Panc1 (cell line): ENCODE measurements at regions not wholly inside any gene's neighbourhood (a gene's known extent, or its start where the extent isn't known, plus 50 kb on each side); places are given as distances from the start of the nearest gene placed in this dataset.

Experiments used
- ATAC-seq: fragments of 200-7000 bp; cut with Tn5 transposase; 2 replicates; pipeline ENCODE4 v1.9.1; 2020; ENCODE audit warnings: mild to moderate bottlenecking, moderate library complexity
- BruUV-seq: library from RNA; stranded (reverse); fragments of 400-500 nt; replicated peaks from 2 replicates; lab custom pipeline; 2021; lab: Mats Ljungman, UMichigan
- CTCF ChIA-PET: fragments of 300-600 bp; sonication (Branson Sonifier 250); formaldehyde crosslinking; loops from one replicate; lab custom pipeline; 2022; ENCODE audit warnings: antibody characterized with exemption; lab: Charles Lee
- POLR2A ChIA-PET: fragments of 300-600 bp; sonication (Branson Sonifier 250); formaldehyde crosslinking; loops from one replicate; lab custom pipeline; 2022; ENCODE audit warnings: antibody characterized with exemption; lab: Charles Lee
- DNase-seq: peaks from one replicate; pipeline ENCODE4 v3.0.0-alpha.2; 2010; ENCODE audit warnings: low read depth, low spot score
- H3K27ac ChIP-seq: 2 replicates; pipeline ENCODE4 v1.5.1; 2011; ENCODE audit warnings: mild to moderate bottlenecking, low read length, inconsistent platforms
- H3K27me3 ChIP-seq: fragments of 200-500 bp; sonication (Bioruptor generic); 2 replicates; pipeline ENCODE4 v1.6.0; 2014; ENCODE audit warnings: low read length, inconsistent platforms; ENCODE audit not compliant: control insufficient read depth, insufficient read depth
- H3K36me3 ChIP-seq: fragments of 200-500 bp; sonication (Bioruptor generic); 2 replicates; pipeline ENCODE4 v1.5.1; 2014; ENCODE audit warnings: inconsistent platforms, mild to moderate bottlenecking, low read length, moderate library complexity; ENCODE audit not compliant: control insufficient read depth, insufficient read depth
- H3K4me1 ChIP-seq: 2 replicates; pipeline ENCODE4 v1.5.1; 2011; ENCODE audit warnings: inconsistent platforms, mild to moderate bottlenecking, low read length, moderate library complexity; ENCODE audit not compliant: control insufficient read depth, insufficient read depth
- H3K4me3 ChIP-seq, 2 experiments: 2 replicates each; pipeline ENCODE4 v1.5.1; 2011 to 2012; ENCODE audit warnings: low read depth in 2 of 2, low read length in 2 of 2, mild to moderate bottlenecking in 2 of 2, inconsistent platforms in 1 of 2, moderate library complexity in 1 of 2
- H3K9me3 ChIP-seq: fragments of 200-500 bp; sonication (Bioruptor generic); 2 replicates; pipeline ENCODE4 v1.5.1; 2014; ENCODE audit warnings: low read depth, mild to moderate bottlenecking, inconsistent platforms, low read length, moderate library complexity; ENCODE audit not compliant: control insufficient read depth, insufficient read depth
- POLR2AphosphoS5 ChIP-seq: IDR thresholded peaks from 2 replicates; pipeline ENCODE4 v1.6.1; 2012; ENCODE audit warnings: mild to moderate bottlenecking, low read depth, low read length, moderate library complexity
- SIN3A ChIP-seq: IDR thresholded peaks from 2 replicates; pipeline ENCODE4 v1.6.1; 2012; ENCODE audit warnings: low read depth, mild to moderate bottlenecking, low read length, moderate library complexity, borderline replicate concordance; ENCODE audit not compliant: insufficient read depth
- TCF7L2 ChIP-seq: IDR thresholded peaks from 2 replicates; pipeline ENCODE4 v1.6.1; 2011; ENCODE audit warnings: mild to moderate bottlenecking, low read depth, low read length, inconsistent platforms
- in situ Hi-C: cut with HindIII; loops from 2 replicates; pipeline ENCODE4 v1.10.0; 2016; ENCODE audit warnings: low sequenced_read_pairs, low pct_unique_long_range_greater_than_20kb
- intact Hi-C: fragments of 100-400 bp; cut with micrococcal nuclease; formaldehyde crosslinking; loops from one replicate; pipeline ENCODE4 v1.10.0; 2022; ENCODE audit not compliant: unreplicated experiment
- TF ChIP-seq, protein P1 (sequence below): fragments of 450-650 bp; IDR thresholded peaks from 2 replicates; pipeline ENCODE4 v1.5.1; 2017; ENCODE audit warnings: mild to moderate bottlenecking
- TF ChIP-seq, protein P2 (sequence below), 2 experiments: IDR thresholded peaks; 2 replicates each; pipeline ENCODE4 v1.6.1; 2011 to 2012; ENCODE audit warnings: low read depth in 2 of 2, control low read depth in 1 of 2, low read length in 1 of 2, mild to moderate bottlenecking in 1 of 2, moderate library complexity in 1 of 2; ENCODE audit not compliant: insufficient read depth in 1 of 2

DNA sequence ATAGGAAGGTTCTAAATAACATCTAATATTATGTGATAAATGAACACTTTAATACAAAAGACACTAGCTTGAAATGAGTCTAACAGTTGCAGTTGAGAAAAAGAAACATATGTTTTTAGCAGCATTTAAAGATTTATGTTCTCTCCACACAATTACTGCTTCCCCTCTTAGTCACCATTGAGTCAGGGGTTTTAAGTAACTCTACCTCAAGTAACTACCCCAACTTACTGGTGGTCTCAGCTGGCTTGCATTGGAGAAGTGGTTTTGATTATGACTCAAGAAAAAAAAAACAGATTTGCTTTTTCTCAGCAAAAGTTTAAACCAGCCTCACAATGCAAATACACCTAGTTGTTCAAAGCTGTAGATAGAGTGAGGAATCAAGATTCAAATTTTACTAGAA lies 1216.5 kb upstream of the CDH9 start:
- H3K27me3 ChIP-seq = no peaks in the 10 kb centered on the region
- no TSS peak for BruUV-seq
- no peak overlapping the region for H3K4me3 ChIP-seq
- no peaks in the 10 kb centered on the region for H3K4me1 ChIP-seq
- ChIA-PET CTCF (no interaction called here), POLR2A (no interaction called here)
- in situ Hi-C loops = no loop called here
- TF ChIP-seq TCF7L2 (no peak), SIN3A (no peak), POLR2AphosphoS5 (no peak)
- TF ChIP-seq, protein P1, sequence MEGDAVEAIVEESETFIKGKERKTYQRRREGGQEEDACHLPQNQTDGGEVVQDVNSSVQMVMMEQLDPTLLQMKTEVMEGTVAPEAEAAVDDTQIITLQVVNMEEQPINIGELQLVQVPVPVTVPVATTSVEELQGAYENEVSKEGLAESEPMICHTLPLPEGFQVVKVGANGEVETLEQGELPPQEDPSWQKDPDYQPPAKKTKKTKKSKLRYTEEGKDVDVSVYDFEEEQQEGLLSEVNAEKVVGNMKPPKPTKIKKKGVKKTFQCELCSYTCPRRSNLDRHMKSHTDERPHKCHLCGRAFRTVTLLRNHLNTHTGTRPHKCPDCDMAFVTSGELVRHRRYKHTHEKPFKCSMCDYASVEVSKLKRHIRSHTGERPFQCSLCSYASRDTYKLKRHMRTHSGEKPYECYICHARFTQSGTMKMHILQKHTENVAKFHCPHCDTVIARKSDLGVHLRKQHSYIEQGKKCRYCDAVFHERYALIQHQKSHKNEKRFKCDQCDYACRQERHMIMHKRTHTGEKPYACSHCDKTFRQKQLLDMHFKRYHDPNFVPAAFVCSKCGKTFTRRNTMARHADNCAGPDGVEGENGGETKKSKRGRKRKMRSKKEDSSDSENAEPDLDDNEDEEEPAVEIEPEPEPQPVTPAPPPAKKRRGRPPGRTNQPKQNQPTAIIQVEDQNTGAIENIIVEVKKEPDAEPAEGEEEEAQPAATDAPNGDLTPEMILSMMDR = no peak
- TF ChIP-seq, protein P2, sequence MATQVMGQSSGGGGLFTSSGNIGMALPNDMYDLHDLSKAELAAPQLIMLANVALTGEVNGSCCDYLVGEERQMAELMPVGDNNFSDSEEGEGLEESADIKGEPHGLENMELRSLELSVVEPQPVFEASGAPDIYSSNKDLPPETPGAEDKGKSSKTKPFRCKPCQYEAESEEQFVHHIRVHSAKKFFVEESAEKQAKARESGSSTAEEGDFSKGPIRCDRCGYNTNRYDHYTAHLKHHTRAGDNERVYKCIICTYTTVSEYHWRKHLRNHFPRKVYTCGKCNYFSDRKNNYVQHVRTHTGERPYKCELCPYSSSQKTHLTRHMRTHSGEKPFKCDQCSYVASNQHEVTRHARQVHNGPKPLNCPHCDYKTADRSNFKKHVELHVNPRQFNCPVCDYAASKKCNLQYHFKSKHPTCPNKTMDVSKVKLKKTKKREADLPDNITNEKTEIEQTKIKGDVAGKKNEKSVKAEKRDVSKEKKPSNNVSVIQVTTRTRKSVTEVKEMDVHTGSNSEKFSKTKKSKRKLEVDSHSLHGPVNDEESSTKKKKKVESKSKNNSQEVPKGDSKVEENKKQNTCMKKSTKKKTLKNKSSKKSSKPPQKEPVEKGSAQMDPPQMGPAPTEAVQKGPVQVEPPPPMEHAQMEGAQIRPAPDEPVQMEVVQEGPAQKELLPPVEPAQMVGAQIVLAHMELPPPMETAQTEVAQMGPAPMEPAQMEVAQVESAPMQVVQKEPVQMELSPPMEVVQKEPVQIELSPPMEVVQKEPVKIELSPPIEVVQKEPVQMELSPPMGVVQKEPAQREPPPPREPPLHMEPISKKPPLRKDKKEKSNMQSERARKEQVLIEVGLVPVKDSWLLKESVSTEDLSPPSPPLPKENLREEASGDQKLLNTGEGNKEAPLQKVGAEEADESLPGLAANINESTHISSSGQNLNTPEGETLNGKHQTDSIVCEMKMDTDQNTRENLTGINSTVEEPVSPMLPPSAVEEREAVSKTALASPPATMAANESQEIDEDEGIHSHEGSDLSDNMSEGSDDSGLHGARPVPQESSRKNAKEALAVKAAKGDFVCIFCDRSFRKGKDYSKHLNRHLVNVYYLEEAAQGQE (IDR thresholded peaks at IDR 0.05; ENCODE audit: insufficient read depth in 1 of 2, low read depth in 2 of 2, low read length in 1 of 2) = no peak
- H3K9me3 ChIP-seq = no peaks in the 10 kb centered on the region
- H3K27ac ChIP-seq = no peak overlapping the region
- DNase-seq (no peak), ATAC-seq (no peak)
- H3K36me3 ChIP-seq = no peaks in the 10 kb centered on the region
- intact Hi-C loops = no loop called here

DNA sequence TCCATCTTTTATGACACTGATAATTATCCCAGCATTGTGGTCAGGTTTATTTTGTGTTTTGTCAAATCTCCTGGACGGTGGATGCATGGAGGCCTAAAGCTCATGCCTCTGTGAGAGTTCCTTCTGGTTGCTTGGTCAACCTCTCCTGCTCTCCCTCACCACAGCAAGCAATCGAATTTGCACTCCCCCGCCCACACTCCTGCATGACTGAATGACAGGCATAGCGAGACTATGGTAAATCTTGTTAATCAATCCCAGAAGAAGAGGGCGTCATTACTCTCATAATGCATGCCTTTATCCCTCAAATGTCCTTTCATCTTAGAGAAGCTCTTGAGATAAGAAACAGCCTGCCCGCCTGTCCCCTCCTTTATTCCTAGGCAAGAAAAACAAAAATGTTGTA lies 1215.0 kb upstream of the CDH9 start:
- Histone ChIP-seq H3K4me1 (no peaks in the 10 kb centered on the region), H3K36me3 (no peaks in the 10 kb centered on the region), H3K27ac (no peak overlapping the region), H3K4me3 (no peak overlapping the region), H3K27me3 (no peaks in the 10 kb centered on the region), H3K9me3 (no peaks in the 10 kb centered on the region)
- CTCF ChIA-PET = no interaction called here
- DNase-seq (no peak), ATAC-seq (no peak)
- POLR2A ChIA-PET = no interaction called here
- TF ChIP-seq TCF7L2 = no peak
- TF ChIP-seq, protein P1 = no peak
- no peak for TF ChIP-seq POLR2AphosphoS5
- TF ChIP-seq SIN3A = no peak
- TF ChIP-seq, protein P2 (IDR thresholded peaks at IDR 0.05; ENCODE audit: insufficient read depth in 1 of 2, low read depth in 2 of 2, low read length in 1 of 2) = no peak
- intact Hi-C loops = no loop called here
- in situ Hi-C loops = no loop called here
- BruUV-seq = no TSS peak
